HT1080 (cell line): ENCODE measurements at regions not wholly inside any gene's neighbourhood (a gene's known extent, or its start where the extent isn't known, plus 50 kb on each side); places are given as distances from the start of the nearest gene placed in this dataset.

Source experiments
- DNase-seq: peaks from one replicate; pipeline ENCODE4 v3.0.0-alpha.2; 2015; ENCODE audit warnings: low read depth

DNA sequence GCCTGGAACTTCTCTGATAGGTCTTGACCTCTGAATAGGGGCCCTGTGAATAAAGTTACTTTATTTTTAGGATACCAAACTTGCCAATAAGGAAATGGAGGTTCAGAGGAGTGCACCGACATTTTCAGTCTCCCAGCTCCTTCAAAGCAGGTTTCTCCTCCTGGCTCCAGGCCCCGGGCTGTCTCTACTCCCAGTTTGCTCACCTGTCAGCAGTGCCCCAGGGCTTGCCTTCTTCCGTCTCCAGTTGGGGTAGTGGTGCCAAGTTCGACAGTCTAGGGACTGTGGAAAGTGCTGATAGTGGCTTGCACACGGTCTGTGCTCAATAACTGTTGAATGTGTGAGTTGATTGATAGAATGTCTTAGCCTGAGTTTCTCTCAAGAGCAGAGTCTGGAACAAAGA lies 149.2 kb downstream of the ACTL8 start:
- DNase-seq: no peak

- no peak for DNase-seq
Measured at GRCh38 chr1:17907999-17908398, 152.9 kb downstream of the ACTL8 start.

DNA sequence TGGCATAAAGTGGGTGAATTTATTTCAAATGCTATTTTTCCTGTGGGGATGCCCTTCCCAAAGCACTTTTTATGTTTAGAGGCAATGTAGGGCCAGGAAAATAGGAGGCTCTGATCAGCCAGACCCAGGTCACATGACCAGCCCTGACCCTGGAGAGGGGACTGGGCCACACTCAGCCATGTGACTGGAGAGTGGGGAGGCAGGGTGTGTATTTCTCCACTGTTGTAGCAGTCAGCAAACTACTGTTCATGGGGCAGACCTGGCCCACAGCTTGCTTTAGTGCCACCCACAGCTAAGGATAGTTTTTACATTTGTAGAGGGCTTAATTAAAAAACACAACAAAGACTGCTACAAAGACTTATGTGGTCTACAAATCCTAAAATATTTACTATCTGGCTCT lies 153.8 kb downstream of the ACTL8 start:
- no peak for DNase-seq

DNA sequence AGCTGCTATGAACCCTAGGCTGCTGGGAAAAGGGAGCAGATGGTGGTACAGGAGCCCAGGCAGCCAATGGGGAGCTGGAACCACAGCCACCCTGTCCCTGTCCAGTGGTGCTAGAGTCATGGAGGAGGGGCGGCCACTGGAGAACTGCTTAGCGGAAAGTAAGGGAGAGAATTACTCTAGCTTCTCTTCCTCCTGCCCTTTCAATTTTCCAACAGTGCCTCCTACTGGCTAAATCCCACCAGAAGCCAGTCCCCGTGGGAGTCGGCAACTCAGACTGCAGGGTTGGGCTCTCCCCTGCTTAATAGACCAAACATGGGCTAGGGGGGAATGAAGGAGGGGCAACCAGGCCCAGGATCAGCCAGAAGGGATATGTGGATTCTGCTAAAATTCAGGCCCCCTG lies 154.5 kb downstream of the ACTL8 start:
- DNase-seq: peak; percentile 40

DNA sequence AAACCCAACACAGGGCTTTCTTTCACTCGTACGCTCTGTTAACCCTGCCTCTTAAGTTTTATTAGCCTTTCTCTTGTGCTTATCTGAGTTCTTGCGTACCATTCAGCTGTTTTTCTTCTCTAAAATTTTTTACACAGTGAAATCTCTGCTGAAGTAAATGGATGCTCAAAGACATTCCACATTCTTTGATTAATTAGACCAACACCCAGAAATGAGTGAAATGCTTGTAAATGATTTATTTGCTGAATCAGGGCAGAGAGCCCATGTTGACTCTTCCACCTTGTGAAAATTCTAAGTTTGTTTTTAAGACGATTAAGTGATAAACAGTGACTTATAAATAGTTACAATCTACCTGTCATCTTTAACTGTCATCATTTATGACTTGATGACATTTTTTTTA lies 156.7 kb downstream of the ACTL8 start:
- DNase-seq: no peak

- DNase-seq: no peak
Measured at GRCh38 chr1:17912491-17912890, 157.4 kb downstream of the ACTL8 start.

DNA sequence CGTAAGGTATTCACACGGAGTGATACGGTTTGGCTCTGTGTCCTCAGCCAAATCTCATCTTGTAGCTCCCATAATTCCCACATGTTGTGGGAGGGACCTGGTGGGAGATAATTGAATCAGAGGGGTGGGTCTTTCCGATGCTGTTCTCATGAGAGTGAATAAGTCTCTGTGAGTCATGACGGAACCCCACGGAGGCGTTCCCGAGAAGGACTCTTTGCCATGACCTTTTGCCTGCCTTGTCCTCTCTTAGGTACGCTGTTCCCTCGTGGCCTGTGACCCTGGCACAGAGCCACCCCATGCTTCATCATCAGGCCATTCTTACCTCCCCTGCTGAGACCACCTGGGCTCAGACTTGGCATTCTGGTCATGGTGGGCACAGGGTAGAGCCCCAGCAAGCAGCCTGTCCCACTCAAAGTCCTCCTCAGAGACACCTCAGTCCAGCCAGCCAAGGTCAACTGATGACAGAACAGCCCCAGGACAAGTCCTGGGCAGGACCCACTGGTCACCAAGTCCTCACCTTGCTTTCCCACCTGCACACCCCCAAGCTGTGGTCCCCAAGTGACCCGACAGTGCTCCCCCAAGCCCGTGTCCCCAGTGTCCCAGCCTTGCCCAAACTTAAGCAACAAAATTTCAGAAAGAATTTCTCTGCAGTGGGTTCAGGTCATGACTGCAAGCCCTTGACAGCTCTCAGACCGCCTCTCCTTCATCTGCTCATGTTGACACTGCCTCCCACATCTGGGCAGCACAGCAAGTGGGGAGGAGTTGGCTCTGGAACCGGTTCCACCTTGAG lies 158.4 kb downstream of the ACTL8 start:
- no peak for DNase-seq

GRCh38 chr1:17914131-17914530 lies 159.0 kb downstream of the ACTL8 start:
- DNase-seq: no peak

DNA sequence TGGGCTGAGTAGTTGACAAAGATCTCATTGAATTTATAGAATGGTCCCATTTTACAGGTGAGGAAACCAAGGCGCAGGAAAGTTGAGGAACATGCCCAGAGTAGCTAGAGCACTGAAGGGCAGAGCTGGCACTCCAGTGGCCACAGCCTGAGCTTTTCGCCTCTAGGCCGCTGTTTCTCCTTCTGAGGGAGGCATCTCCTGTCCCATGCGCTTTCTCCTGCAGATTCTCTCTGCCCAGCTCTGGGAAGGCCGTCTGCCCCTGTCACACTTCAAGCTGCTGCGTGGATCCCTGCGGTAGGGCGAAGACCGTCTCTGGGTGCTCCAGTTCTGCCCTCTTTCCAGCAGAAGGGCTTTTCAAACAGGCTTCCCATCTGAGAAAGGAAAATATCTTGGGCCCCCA lies 159.9 kb downstream of the ACTL8 start:
- no peak for DNase-seq

- DNase-seq: no peak
Measured at GRCh38 chr1:17915511-17916197, 160.5 kb downstream of the ACTL8 start.

- no peak for DNase-seq
Measured at GRCh38 chr1:17916702-17917101, 161.6 kb downstream of the ACTL8 start.

- no peak for DNase-seq
Measured at GRCh38 chr1:17919525-17920439, 164.6 kb downstream of the ACTL8 start.

DNA sequence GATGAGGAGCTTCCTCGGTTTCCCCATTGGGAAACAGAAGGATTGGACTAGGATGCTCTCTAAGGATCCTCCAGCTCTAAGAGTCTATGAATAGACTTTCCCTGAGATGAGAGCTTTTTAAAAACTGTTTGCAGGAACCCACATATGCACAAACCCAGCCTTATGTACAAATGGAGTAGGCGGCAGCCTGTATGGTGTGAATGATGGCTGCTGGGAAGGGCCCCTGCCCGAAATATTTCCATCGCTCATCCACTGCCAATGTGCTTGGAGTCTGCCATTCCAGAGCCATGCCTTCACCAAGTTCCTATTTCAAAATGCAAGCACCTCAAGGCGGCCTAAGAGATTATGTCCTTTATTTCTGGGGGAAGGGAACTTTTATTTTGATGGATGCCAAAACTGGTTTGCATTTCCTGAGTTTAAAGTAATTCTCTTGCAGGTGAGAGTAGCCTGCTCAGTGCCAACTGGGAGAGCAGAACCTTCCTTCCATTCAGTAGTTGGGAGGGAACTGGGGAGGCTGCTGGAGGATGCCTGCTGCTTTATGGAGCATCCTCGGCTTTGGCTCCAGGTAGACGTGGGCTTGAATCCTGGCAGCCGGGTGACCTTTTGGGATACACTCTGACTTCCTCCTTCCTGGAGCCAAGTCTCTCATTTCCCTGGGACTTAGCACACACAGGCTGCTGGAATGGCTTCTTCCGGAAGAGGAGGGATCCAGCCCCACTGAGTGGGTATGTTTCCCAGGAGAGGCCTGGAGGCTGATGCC lies 165.9 kb downstream of the ACTL8 start:
- DNase-seq: no peak

- DNase-seq: peak; percentile 9
Measured at GRCh38 chr1:17922833-17923232, 167.7 kb downstream of the ACTL8 start.

GRCh38 chr1:17923666-17924065 lies 168.5 kb downstream of the ACTL8 start:
- no peak for DNase-seq

DNA sequence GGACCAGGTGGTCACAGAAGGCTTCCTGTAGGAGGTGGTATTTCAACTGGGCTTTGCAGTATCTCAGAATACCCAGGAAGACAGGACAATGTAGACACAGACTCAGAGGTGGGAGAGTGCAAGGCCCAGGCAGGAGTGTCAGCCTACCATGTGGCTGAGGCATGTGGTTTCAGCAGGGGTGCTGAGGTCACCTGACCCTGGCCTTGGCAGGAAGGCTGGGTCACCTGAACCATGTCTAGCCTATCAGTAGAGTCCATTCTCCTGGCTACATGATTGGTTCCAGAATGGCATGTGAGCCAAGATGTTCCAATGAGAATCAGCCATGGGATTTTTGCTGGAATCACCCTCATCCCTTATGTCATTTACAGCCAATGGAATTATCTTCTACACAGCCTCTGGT lies 169.4 kb downstream of the ACTL8 start:
- DNase-seq: no peak

GRCh38 chr1:17925290-17926237 lies 170.4 kb downstream of the ACTL8 start:
- DNase-seq: no peak

- DNase-seq: no peak
Measured at GRCh38 chr1:17926906-17927305, 171.8 kb downstream of the ACTL8 start.

GRCh38 chr1:17927952-17928351 lies 172.8 kb downstream of the ACTL8 start:
- DNase-seq: no peak

GRCh38 chr1:17929224-17929623 lies 174.1 kb downstream of the ACTL8 start:
- DNase-seq: no peak
